GM12875 (cell line): ENCODE measurements at regions not wholly inside any gene's neighbourhood (a gene's known extent, or its start where the extent isn't known, plus 50 kb on each side); places are given as distances from the start of the nearest gene placed in this dataset.

Source experiments
- H3K4me3 ChIP-seq: one replicate; pipeline ENCODE4 v1.5.1; 2011; ENCODE audit warnings: low read depth, low read length, control low read depth
- TF ChIP-seq, protein P1 (sequence below): IDR thresholded peaks from 2 replicates; pipeline ENCODE4 v1.5.1; 2011; ENCODE audit warnings: low read depth, mild to moderate bottlenecking, control low read depth, inconsistent platforms, low read length, moderate library complexity, borderline replicate concordance; ENCODE audit not compliant: insufficient read depth

DNA sequence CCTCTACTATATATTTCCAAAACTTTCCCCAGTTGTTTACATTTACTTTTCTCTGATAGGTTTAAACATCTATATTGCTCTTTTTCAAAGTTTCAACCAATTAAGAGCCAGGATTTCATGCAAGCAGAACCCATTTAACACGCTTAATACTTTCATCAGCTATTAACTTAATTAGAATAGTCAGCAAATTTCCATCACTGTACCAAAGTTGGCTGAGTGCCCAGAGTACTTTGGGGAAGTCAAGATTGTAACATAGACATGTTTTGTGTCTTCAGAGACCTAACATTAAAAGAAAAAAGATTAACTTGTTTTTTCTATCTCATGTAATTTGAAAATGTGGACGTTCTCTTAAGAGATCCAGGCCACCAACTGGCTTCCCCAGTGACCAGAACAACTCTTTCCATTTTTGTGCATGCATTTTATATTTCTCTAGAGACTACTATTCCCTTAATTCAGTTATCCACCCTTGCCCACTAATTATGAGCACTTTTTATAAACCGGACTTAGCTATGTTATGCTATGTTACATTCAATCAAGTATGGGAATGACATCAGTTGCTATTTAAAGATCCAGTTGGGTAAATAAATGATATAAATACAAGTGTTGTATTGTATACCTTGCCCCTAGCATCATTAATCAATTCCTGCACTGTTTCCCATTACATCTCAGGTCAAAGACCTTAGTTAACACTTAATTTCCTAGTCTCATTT, 478.1 kb upstream of the NMUR2 start:
- H3K4me3 ChIP-seq = no peak overlapping the region
- TF ChIP-seq, protein P1, sequence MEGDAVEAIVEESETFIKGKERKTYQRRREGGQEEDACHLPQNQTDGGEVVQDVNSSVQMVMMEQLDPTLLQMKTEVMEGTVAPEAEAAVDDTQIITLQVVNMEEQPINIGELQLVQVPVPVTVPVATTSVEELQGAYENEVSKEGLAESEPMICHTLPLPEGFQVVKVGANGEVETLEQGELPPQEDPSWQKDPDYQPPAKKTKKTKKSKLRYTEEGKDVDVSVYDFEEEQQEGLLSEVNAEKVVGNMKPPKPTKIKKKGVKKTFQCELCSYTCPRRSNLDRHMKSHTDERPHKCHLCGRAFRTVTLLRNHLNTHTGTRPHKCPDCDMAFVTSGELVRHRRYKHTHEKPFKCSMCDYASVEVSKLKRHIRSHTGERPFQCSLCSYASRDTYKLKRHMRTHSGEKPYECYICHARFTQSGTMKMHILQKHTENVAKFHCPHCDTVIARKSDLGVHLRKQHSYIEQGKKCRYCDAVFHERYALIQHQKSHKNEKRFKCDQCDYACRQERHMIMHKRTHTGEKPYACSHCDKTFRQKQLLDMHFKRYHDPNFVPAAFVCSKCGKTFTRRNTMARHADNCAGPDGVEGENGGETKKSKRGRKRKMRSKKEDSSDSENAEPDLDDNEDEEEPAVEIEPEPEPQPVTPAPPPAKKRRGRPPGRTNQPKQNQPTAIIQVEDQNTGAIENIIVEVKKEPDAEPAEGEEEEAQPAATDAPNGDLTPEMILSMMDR = no peak

DNA sequence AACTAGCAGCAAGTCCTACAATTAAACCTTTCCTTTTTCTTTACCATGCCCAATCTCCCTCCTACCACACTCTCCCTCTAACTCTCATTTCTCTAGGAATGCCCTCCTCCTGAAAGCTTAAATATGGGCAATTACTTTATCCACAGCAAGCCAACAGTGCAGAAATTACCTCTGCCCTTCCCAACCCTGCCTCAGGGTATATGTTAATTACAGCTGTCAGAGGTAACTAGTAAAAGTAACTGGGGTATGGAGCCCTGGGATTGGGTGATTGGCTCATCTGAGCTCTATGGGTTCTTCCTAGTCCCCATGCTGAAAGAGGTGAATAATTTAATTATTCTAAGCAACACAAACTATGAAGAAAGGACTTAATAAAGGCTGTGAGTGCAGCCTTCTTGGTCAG, 478.9 kb upstream of the NMUR2 start:
- H3K4me3 ChIP-seq = no peak overlapping the region
- TF ChIP-seq, protein P1 = no peak

DNA sequence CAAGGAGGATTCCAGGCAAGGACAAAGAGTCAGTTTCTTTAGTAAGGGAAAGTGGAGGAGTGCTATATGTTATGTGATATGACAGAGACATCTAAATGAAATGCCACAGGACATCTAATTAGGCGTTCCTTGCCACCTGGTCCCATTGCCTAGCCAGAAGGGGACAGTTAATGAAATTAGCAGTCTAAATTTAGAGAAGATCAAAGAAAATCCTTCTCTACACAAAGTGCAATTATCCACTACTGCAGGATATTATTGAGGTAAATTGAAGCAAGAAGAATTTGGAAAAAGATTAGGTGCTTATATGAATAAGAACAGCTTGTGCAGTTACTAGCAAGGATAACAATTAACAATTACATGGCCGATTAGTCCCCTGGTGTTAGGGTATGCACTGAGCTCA, 495.3 kb upstream of the NMUR2 start:
- H3K4me3 ChIP-seq = no peak overlapping the region
- TF ChIP-seq, protein P1 = no peak

DNA sequence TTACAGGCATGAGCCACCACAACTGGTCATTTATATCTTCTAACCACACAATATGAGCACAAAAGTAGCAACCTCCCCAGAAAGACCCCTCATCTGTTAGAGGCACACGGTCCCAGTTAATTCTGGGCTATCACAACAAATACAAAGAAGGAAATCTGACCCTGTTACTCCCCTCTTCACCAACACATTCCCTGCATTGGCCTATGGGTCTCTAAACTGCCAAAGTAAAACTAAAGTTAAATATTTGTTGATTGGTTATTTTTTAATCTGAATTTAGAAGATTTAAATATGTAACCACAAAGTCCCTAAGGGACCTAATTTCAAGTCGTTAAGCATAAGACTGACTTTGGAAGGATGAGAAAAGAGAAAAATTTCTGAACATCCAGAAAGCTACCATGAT, 496.7 kb upstream of the NMUR2 start:
- H3K4me3 ChIP-seq = no peak overlapping the region
- TF ChIP-seq, protein P1 = no peak

DNA sequence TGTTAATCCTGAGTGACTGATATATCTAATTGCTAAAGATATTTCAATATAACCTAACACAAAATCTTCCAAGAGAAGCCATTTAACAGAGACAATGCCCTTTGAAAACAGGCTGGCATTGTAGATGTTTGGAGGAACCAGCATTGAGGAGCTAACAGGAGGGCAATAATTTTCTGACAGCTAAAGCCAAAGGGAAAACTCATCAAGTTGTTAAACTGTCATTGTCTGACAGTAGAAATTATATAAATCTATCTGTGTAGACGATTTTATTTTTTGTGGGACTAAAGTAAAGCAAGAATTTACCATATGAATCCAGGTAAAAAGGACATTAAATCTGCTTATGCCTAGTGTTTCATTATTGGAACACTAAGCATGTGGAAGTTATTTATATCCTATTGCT, 500.2 kb upstream of the NMUR2 start:
- TF ChIP-seq, protein P1 = no peak
- no peak overlapping the region for H3K4me3 ChIP-seq

DNA sequence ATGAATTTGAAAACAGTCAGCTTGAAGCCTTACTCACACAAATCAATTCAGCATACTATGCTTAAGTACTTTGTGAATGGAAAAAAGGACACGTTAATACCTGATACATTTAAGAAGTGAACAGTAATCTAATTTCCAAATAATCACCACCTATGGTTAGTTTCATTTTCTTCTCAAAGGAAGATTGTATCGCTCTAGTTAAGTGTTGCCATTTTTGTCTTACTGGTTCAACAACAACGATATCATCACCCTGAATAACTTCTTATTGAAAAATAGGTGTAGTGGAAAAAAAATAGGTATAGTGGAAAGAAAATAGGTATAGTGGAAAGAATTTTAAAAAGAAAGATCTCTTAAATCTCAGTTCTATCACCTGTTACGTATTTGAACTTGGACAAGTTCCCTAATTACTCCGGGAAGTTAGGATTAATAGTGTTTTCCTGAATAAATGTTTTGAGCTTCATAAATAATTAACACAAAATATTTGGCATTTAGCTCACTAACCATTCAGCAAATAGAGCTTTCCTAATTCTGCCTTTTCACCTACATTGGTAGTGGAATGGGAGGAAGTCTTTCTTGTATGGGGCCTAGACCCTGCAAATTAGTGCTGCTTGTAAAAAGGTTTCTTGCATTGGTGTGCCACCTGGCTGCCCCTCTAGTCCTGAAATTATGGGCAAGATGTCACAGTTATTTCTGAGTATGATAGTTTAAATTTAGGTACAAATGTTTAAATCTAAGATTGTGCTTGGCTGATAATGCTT, 502.6 kb upstream of the NMUR2 start:
- TF ChIP-seq, protein P1 = no peak

DNA sequence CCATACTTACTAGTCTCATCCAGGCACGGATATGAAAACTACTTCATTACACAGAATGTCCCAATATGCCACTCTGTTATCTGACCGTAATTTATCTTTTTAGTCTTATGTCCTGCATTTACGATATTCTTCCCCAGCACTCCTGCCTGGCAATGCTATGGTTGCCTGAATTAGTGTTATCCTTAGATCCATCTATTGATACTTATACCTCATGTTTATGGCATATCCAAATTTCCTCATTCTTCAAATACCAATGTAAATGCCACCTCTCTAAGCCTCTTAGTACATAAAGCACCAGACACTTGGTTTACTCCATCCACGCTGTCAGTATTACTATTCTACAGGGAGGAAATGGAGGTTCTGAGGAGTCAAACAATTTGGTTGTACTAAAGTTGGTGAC, 507.8 kb upstream of the NMUR2 start:
- H3K4me3 ChIP-seq = no peak overlapping the region
- TF ChIP-seq, protein P1 = no peak

More for the DNA sequence above, 502.6 kb upstream of the NMUR2 start:
- H3K4me3 ChIP-seq = no peak overlapping the region
